LNCaP clone FGC (cell line): ENCODE measurements at regions not wholly inside any gene's neighbourhood (a gene's known extent, or its start where the extent isn't known, plus 50 kb on each side); places are given as distances from the start of the nearest gene placed in this dataset.
A peak's percentile ranks its signal among the peaks of the same experiment; 100 is the strongest.

Experiments used
- DNase-seq: peaks from one replicate; pipeline ENCODE4 v3.0.0-alpha.2; 2011; ENCODE audit warnings: low read depth
- H3K4me3 ChIP-seq: 2 replicates; pipeline ENCODE4 v1.5.1; 2011; ENCODE audit warnings: mild to moderate bottlenecking, low read depth, low read length, control low read depth
- CTCF ChIP-seq: IDR thresholded peaks from 2 replicates; pipeline ENCODE4 v1.5.1; 2012; ENCODE audit warnings: mild to moderate bottlenecking; ENCODE audit not compliant: control insufficient read depth, insufficient read depth; ENCODE audit errors: extremely low read depth

GRCh38 chr4:101708293-101709039, 82.1 kb upstream of the BANK1 start:
- TF ChIP-seq CTCF, result no peak
- DNase-seq, result no peak
- H3K4me3 ChIP-seq, result no peak overlapping the region

GRCh38 chr4:101707596-101707995, 82.9 kb upstream of the BANK1 start:
- no peak for TF ChIP-seq CTCF
- DNase-seq, result no peak
- no peak overlapping the region for H3K4me3 ChIP-seq

GRCh38 chr4:101706535-101707057, 83.9 kb upstream of the BANK1 start:
- no peak for DNase-seq
- no peak overlapping the region for H3K4me3 ChIP-seq
- no peak for TF ChIP-seq CTCF

- no peak for DNase-seq
- H3K4me3 ChIP-seq, result no peak overlapping the region
- no peak for TF ChIP-seq CTCF
Measured at GRCh38 chr4:101701551-101701950, 89.0 kb upstream of the BANK1 start.

- no peak overlapping the region for H3K4me3 ChIP-seq
- no peak for TF ChIP-seq CTCF
- DNase-seq, result no peak
Measured at GRCh38 chr4:101699441-101700124, 90.9 kb upstream of the BANK1 start.

- DNase-seq, result peak; percentile 35
- H3K4me3 ChIP-seq, result no peak overlapping the region
- TF ChIP-seq CTCF, result no peak
Measured at GRCh38 chr4:101697266-101697665, 93.3 kb upstream of the BANK1 start.
